Cardiac muscle cell (in vitro differentiated cells and primary cell): ENCODE measurements at regions not wholly inside any gene's neighbourhood (a gene's known extent, or its start where the extent isn't known, plus 50 kb on each side); places are given as distances from the start of the nearest gene placed in this dataset.
"Not testable (repeated sequence)": the region's sequence is repeated elsewhere in the genome, so short reads cannot be mapped to it uniquely, and the experiment has no call there.

Source experiments
- DNase-seq, 2 donors: peaks; one replicate each; pipeline versions ENCODE4 v3.0.0 to v3.0.0-alpha.2; 2010 to 2017; ENCODE audit warnings: low read depth in 1 of 2, low spot score in 1 of 2
- H3K27ac ChIP-seq: fragments of 200-600 bp; sonication (generic); 2 replicates; pipeline ENCODE4 v1.5.1; 2016
- H3K27me3 ChIP-seq: fragments of 200-600 bp; sonication (generic); 2 replicates; pipeline ENCODE4 v1.6.0; 2016; ENCODE audit warnings: control low read depth
- H3K36me3 ChIP-seq: fragments of 200-600 bp; sonication (generic); 2 replicates; pipeline ENCODE4 v1.5.1; 2016; ENCODE audit warnings: control low read depth
- H3K4me1 ChIP-seq: fragments of 200-600 bp; sonication (generic); 2 replicates; pipeline ENCODE4 v1.8.1; 2017; ENCODE audit warnings: low read depth, mild to moderate bottlenecking, mixed run types
- H3K4me3 ChIP-seq: fragments of 200-600 bp; sonication (generic); 2 replicates; pipeline ENCODE4 v1.5.1; 2016; ENCODE audit warnings: mild to moderate bottlenecking
- H3K9me3 ChIP-seq: fragments of 200-600 bp; sonication (generic); 2 replicates; pipeline ENCODE4 v1.5.1; 2017; ENCODE audit warnings: low read depth, mild to moderate bottlenecking, control low read depth
- CTCF ChIP-seq: IDR thresholded peaks from 2 replicates; pipeline ENCODE4 v1.5.1; 2012; ENCODE audit warnings: low read depth, mild to moderate bottlenecking, low read length

- Histone ChIP-seq H3K4me3 (no peak overlapping the region), H3K36me3 (no peaks in the 10 kb centered on the region), H3K27ac (no peak overlapping the region), H3K27me3 (no peaks in the 10 kb centered on the region), H3K4me1 (no peaks in the 10 kb centered on the region), H3K9me3 (no peaks in the 10 kb centered on the region)
- no peak for DNase-seq
- no peak for TF ChIP-seq CTCF
Observed at GRCh38 chr12:63450334-63450733, 218.0 kb downstream of the DPY19L2 start.

DNA sequence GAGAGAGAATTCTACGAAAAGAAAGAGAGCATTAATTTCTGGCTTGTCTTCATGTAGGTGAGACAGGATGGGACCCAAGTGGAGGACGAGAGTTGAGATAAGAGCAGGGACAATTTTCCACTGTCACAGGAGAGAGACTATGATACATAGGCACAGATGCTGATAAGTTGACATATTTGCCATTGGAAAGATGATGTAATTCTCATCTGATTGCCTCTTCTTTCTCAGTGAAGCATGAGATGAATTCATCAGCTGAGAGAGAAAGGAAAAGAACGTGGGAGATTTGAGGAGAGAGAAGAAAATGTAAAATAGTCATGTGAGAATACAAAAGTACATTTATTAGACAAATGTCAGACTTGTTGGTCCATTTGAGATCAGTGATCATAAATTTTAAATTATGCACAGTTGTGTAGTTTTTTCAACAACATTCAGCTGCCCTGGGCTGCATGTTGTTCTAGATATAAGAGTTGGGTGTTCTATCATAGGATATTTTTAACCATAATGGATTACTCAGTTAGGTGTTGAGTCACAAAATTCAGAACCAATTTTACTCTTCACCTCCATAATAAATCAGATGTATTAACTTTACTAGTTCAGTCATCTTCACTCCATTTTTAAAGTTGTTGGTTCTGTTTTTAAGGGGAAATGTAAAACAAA is 222.9 kb downstream of the DPY19L2 start:
- H3K27me3 ChIP-seq, result no peaks in the 10 kb centered on the region
- TF ChIP-seq CTCF, result no peak
- H3K9me3 ChIP-seq, result no peaks in the 10 kb centered on the region
- no peak for DNase-seq
- H3K36me3 ChIP-seq, result no peaks in the 10 kb centered on the region
- H3K4me1 ChIP-seq, result no peaks in the 10 kb centered on the region
- H3K4me3 ChIP-seq, result no peak overlapping the region
- H3K27ac ChIP-seq, result no peak overlapping the region

DNA sequence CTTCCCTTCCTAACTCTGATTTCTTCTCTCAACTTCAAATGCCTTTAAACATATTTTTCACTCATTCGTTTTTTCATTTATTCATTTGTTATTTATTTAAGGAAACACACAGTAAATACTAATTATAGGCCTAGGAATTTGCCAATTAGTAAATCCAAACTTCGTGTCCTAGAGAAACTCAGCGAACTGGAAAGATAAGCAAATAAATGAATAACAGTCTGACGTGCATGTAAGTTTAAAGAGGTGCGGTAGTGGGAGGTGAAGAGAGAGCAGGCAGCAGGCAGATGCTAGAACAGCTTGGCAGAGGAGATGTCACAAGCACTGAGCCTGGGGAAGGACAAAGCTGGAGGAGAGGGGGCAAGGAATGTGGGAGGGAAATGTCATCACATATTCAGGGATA is 228.2 kb downstream of the DPY19L2 start:
- H3K4me1 ChIP-seq, result no peaks in the 10 kb centered on the region
- no peaks in the 10 kb centered on the region for H3K36me3 ChIP-seq
- no peaks in the 10 kb centered on the region for H3K9me3 ChIP-seq
- H3K27ac ChIP-seq, result no peak overlapping the region
- no peak overlapping the region for H3K4me3 ChIP-seq
- no peaks in the 10 kb centered on the region for H3K27me3 ChIP-seq
- no peak for DNase-seq
- no peak for TF ChIP-seq CTCF

- H3K4me1 ChIP-seq, H3K4me3 ChIP-seq, H3K36me3 ChIP-seq, H3K27ac ChIP-seq, H3K9me3 ChIP-seq, H3K27me3 ChIP-seq, DNase-seq: not testable (repeated sequence)
Observed at GRCh38 chr12:63434384-63434783, 233.9 kb downstream of the DPY19L2 start.

- not testable (repeated sequence) for H3K27me3 ChIP-seq, H3K4me3 ChIP-seq, H3K27ac ChIP-seq, H3K4me1 ChIP-seq, H3K36me3 ChIP-seq, DNase-seq, H3K9me3 ChIP-seq
Observed at GRCh38 chr12:63427969-63428368, 240.3 kb downstream of the DPY19L2 start.

DNA sequence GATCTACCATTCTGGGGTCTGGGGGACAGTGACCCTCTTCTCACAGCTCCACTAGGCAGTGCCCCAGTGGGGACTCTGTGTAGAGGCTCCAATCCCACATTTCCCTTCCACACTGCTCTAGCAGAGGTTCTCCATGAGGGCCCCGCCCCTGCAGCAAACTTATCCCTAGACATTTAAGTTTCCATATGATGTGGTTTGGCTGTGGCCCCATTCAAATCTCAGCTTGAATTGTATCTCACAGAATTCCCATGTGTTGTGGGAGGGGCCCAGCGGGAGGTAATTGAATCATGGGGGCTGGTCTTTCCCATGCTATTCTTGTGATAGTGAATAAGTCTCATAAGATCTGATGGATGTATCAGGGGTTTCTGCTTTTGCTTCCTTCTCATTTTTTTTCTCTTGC is 241.3 kb downstream of the DPY19L2 start:
- H3K4me3 ChIP-seq, H3K36me3 ChIP-seq, H3K27ac ChIP-seq, H3K4me1 ChIP-seq, H3K27me3 ChIP-seq, H3K9me3 ChIP-seq, DNase-seq: not testable (repeated sequence)

- Histone ChIP-seq H3K27ac (no peak overlapping the region), H3K4me3 (no peak overlapping the region), H3K4me1 (no peaks in the 10 kb centered on the region), H3K36me3 (no peaks in the 10 kb centered on the region), H3K9me3 (peaks cover 6% of the 10 kb centered on the region), H3K27me3 (no peaks in the 10 kb centered on the region)
- DNase-seq, result no peak
- TF ChIP-seq CTCF, result no peak
Observed at GRCh38 chr12:63424671-63425070, 243.6 kb downstream of the DPY19L2 start.
